Caco-2 (cell line): ENCODE measurements at regions not wholly inside any gene's neighbourhood (a gene's known extent, or its start where the extent isn't known, plus 50 kb on each side); places are given as distances from the start of the nearest gene placed in this dataset.

Experiments
- BruUV-seq: library from RNA; stranded (reverse); fragments of 400-500 nt; replicated peaks from 2 replicates; lab custom pipeline; 2021; lab: Mats Ljungman, UMichigan
- CTCF ChIA-PET: fragments of 300-600 bp; sonication (Branson Sonifier 250); formaldehyde crosslinking; loops from one replicate; lab custom pipeline; 2022; ENCODE audit warnings: antibody characterized with exemption; lab: Charles Lee
- POLR2A ChIA-PET: fragments of 300-600 bp; sonication (Branson Sonifier 250); formaldehyde crosslinking; loops from one replicate; lab custom pipeline; 2022; ENCODE audit warnings: antibody characterized with exemption; lab: Charles Lee
- DNase-seq, 2 experiments: peaks; one replicate each; pipeline versions ENCODE4 v3.0.0 to v3.0.0-alpha.2; 2020 to 2022
- H3K27me3 ChIP-seq: replicated peaks from 2 replicates; pipeline ENCODE4 v1.6.0; 2011; ENCODE audit warnings: low read length; ENCODE audit not compliant: control insufficient read depth, insufficient read depth
- H3K36me3 ChIP-seq: 2 replicates; pipeline ENCODE4 v1.5.1; 2011; ENCODE audit warnings: low read length; ENCODE audit not compliant: control insufficient read depth, insufficient read depth
- H3K4me1 ChIP-seq: fragments of 250-450 bp; sonication (Bioruptor Pico); 2 replicates; pipeline ENCODE4 v1.5.1; 2020; ENCODE audit warnings: mild to moderate bottlenecking
- H3K4me3 ChIP-seq: 2 replicates; pipeline ENCODE4 v1.5.1; 2011; ENCODE audit warnings: low read depth, mild to moderate bottlenecking, control low read depth, low read length
- H3K9me3 ChIP-seq: fragments of 250-450 bp; sonication (Bioruptor Pico); 2 replicates; pipeline ENCODE4 v1.5.1; 2020; ENCODE audit warnings: mild to moderate bottlenecking, moderate library complexity
- H3K27ac Mint-ChIP-seq: one replicate; pipeline ENCODE4 v1.8.0; 2022; ENCODE audit warnings: mixed read lengths; ENCODE audit not compliant: unreplicated experiment
- H3K27me3 Mint-ChIP-seq: one replicate; pipeline ENCODE4 v1.8.0; 2022; ENCODE audit warnings: mixed read lengths; ENCODE audit not compliant: insufficient read depth, unreplicated experiment
- H3K36me3 Mint-ChIP-seq: one replicate; pipeline ENCODE4 v1.8.0; 2022; ENCODE audit warnings: mild to moderate bottlenecking, mixed read lengths; ENCODE audit not compliant: insufficient read depth, unreplicated experiment
- H3K4me1 Mint-ChIP-seq: one replicate; pipeline ENCODE4 v1.8.0; 2022; ENCODE audit warnings: low read depth, mixed read lengths; ENCODE audit not compliant: unreplicated experiment
- H3K4me3 Mint-ChIP-seq: one replicate; pipeline ENCODE4 v1.8.0; 2022; ENCODE audit warnings: mild to moderate bottlenecking, moderate library complexity, mixed read lengths; ENCODE audit not compliant: unreplicated experiment
- H3K9me3 Mint-ChIP-seq: one replicate; pipeline ENCODE4 v1.8.0; 2022; ENCODE audit warnings: mixed read lengths; ENCODE audit not compliant: unreplicated experiment
- intact Hi-C: fragments of 100-400 bp; cut with micrococcal nuclease; formaldehyde crosslinking; loops from one replicate; pipeline ENCODE4 v1.10.0; 2022; ENCODE audit not compliant: unreplicated experiment
- TF ChIP-seq, protein P1 (sequence below), 2 experiments: fragments of 200-600 bp in 1 of 2; IDR thresholded peaks; 1 replicate in 1 of 2; 2 replicates in 1 of 2; pipeline versions ENCODE4 v1.5.1 to v1.8.0; 2011 to 2022; ENCODE audit warnings: antibody characterized with exemption in 1 of 2, control low read depth in 1 of 2, inconsistent platforms in 1 of 2, low read depth in 1 of 2, low read length in 1 of 2, mild to moderate bottlenecking in 1 of 2, moderate library complexity in 1 of 2; ENCODE audit not compliant: insufficient read depth in 1 of 2, severe bottlenecking in 1 of 2, unreplicated experiment in 1 of 2

DNA sequence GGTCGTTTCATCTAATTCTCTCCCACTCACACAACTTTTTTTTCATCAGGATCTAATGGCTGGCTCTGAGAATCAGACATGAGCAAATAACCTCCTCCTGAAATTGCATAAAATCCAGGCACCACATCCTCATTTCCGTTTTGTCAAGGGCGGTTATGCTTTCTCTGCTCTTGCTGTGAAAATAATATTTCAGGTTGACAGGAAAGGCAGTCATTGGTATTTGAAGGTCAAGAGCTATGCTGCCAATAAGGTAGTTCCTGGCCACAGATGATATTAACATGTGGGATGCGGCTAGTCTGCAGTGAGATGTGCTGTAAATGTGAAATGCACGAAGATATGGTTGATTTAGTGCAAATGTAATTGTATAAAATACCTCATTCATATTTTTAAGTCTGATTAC lies 870.2 kb upstream of the TMEM132C start:
- intact Hi-C loops = no loop called here
- Mint-ChIP-seq H3K27ac (no peak overlapping the region), H3K9me3 (no peaks in the 10 kb centered on the region), H3K4me1 (no peaks in the 10 kb centered on the region), H3K36me3 (no peaks in the 10 kb centered on the region), H3K4me3 (no peak overlapping the region), H3K27me3 (peaks cover 9% of the 10 kb centered on the region)
- no peaks in the 10 kb centered on the region for H3K36me3 ChIP-seq
- CTCF ChIA-PET = no interaction called here
- no TSS peak for BruUV-seq
- POLR2A ChIA-PET = no interaction called here
- TF ChIP-seq, protein P1, sequence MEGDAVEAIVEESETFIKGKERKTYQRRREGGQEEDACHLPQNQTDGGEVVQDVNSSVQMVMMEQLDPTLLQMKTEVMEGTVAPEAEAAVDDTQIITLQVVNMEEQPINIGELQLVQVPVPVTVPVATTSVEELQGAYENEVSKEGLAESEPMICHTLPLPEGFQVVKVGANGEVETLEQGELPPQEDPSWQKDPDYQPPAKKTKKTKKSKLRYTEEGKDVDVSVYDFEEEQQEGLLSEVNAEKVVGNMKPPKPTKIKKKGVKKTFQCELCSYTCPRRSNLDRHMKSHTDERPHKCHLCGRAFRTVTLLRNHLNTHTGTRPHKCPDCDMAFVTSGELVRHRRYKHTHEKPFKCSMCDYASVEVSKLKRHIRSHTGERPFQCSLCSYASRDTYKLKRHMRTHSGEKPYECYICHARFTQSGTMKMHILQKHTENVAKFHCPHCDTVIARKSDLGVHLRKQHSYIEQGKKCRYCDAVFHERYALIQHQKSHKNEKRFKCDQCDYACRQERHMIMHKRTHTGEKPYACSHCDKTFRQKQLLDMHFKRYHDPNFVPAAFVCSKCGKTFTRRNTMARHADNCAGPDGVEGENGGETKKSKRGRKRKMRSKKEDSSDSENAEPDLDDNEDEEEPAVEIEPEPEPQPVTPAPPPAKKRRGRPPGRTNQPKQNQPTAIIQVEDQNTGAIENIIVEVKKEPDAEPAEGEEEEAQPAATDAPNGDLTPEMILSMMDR (IDR thresholded peaks at IDR 0.05; ENCODE audit: insufficient read depth in 1 of 2, low read depth in 1 of 2, low read length in 1 of 2, severe bottlenecking in 1 of 2, unreplicated experiment in 1 of 2) = no peak
- DNase-seq = no peak
- H3K27me3 ChIP-seq = no peaks in the 10 kb centered on the region
- no peaks in the 10 kb centered on the region for H3K4me1 ChIP-seq
- no peaks in the 10 kb centered on the region for H3K9me3 ChIP-seq
- no peak overlapping the region for H3K4me3 ChIP-seq

DNA sequence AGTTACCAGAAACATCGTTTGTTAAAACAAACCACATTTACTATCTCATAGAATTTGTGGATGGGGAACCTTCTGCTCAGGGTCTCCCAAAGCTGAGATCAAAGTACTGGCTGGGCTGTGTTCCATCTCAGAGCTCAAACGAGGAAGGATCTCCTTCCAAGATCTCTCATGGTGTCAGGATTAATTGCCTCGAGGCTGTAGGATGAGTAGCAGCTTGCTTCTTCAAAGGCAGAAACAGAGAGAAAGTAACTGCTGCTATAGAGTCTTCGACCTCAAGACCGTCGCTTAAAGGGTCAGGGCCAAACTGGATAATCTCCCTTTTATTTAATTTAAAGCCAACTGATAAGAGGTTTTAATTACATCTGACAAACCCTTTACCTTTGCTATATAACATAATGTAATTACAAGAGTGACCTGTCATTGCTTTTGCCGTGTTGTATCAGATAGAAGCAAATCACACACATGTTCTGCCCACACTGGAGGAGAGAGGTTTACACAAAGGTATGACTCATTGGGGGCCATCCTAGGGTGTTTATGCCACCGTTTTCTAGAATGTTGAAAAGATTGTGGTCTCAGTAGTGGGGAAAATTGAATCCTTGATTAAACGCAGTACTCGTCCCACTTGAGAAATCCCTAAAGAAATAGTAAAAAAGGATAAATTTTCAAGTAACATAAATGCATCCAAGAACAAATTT lies 868.8 kb upstream of the TMEM132C start:
- TF ChIP-seq, protein P1 (IDR thresholded peaks at IDR 0.05; ENCODE audit: insufficient read depth in 1 of 2, low read depth in 1 of 2, low read length in 1 of 2, severe bottlenecking in 1 of 2, unreplicated experiment in 1 of 2) = no peak
- no peak overlapping the region for H3K27ac Mint-ChIP-seq
- no peak overlapping the region for H3K4me3 Mint-ChIP-seq
- H3K9me3 Mint-ChIP-seq = no peaks in the 10 kb centered on the region
- no TSS peak for BruUV-seq
- no peak for DNase-seq
- intact Hi-C loops = no loop called here
- no peaks in the 10 kb centered on the region for H3K36me3 Mint-ChIP-seq
- no peaks in the 10 kb centered on the region for H3K36me3 ChIP-seq
- no peaks in the 10 kb centered on the region for H3K4me1 Mint-ChIP-seq
- CTCF ChIA-PET = no interaction called here
- H3K4me1 ChIP-seq = no peaks in the 10 kb centered on the region
- peaks cover 9% of the 10 kb centered on the region for H3K27me3 Mint-ChIP-seq
- no peak overlapping the region for H3K4me3 ChIP-seq
- no peaks in the 10 kb centered on the region; the same call in 1 of the 2 replicates for H3K27me3 ChIP-seq
- POLR2A ChIA-PET = no interaction called here
- no peaks in the 10 kb centered on the region; the same call in 1 of the 2 replicates for H3K9me3 ChIP-seq

DNA sequence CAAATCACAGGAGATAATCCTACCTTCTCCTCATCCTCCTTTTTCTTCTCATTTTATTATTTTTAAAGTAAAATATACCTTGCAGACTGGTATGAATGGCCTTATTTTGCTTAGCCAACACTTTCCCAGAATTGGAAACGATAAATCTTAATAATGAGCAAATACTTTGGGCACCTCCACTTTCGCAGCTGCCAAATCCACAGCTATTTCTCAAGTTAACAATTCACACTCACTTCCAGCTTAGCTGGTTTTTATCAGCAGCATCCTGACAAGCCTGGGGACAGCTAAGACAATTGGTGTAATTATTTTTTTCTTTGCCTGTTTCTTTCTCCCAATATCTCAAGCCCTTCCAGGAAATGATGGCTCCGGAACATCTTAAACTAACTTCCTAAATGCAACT lies 867.5 kb upstream of the TMEM132C start:
- H3K36me3 ChIP-seq = no peaks in the 10 kb centered on the region
- CTCF ChIA-PET = no interaction called here
- Mint-ChIP-seq H3K4me1 (no peaks in the 10 kb centered on the region), H3K36me3 (no peaks in the 10 kb centered on the region), H3K27me3 (peaks cover 9% of the 10 kb centered on the region), H3K4me3 (no peak overlapping the region), H3K27ac (no peak overlapping the region), H3K9me3 (no peaks in the 10 kb centered on the region)
- no peak overlapping the region for H3K4me3 ChIP-seq
- no TSS peak for BruUV-seq
- TF ChIP-seq, protein P1 (IDR thresholded peaks at IDR 0.05; ENCODE audit: insufficient read depth in 1 of 2, low read depth in 1 of 2, low read length in 1 of 2, severe bottlenecking in 1 of 2, unreplicated experiment in 1 of 2) = no peak
- POLR2A ChIA-PET = no interaction called here
- DNase-seq = no peak
- intact Hi-C loops = no loop called here
- H3K4me1 ChIP-seq = no peaks in the 10 kb centered on the region
- H3K9me3 ChIP-seq = no peaks in the 10 kb centered on the region; the same call in 1 of the 2 replicates
- no peaks in the 10 kb centered on the region; the same call in 1 of the 2 replicates for H3K27me3 ChIP-seq
